SHP77 treated with DMSO at 0.1 percent for 48 hours (cell line): ENCODE measurements at regions not wholly inside any gene's neighbourhood (a gene's known extent, or its start where the extent isn't known, plus 50 kb on each side); places are given as distances from the start of the nearest gene placed in this dataset.
"Not testable (repeated sequence)": the region's sequence is repeated elsewhere in the genome, so short reads cannot be mapped to it uniquely, and the experiment has no call there.

Experiments used
- DNase-seq: peaks from one replicate; lab custom pipeline; 2025; lab: John Stamatoyannopoulos, UW

GRCh38 chr1:81220614-81221071 lies 580.1 kb upstream of the ADGRL2 start:
- DNase-seq, result no peak

DNA sequence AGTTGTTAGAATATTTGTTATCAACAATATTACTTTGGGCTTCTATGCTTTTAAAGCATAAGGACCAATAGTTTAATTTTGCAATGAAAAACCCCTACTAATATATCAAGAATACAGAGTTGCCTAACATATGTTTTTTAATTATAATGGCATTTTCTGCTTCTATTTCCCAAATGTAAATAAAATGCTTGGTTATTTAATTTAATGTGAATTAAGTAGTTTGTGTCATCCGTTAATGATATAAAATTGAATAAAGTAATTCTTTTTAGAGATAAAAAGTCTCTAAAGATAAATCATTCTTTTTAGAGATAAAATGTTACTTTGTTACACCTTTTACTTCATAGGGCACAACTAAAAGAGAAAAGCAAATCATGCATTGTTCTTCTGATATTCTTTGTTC lies 583.7 kb upstream of the ADGRL2 start:
- DNase-seq, result no peak

GRCh38 chr1:81213279-81213678 lies 587.5 kb upstream of the ADGRL2 start:
- DNase-seq, result no peak

DNA sequence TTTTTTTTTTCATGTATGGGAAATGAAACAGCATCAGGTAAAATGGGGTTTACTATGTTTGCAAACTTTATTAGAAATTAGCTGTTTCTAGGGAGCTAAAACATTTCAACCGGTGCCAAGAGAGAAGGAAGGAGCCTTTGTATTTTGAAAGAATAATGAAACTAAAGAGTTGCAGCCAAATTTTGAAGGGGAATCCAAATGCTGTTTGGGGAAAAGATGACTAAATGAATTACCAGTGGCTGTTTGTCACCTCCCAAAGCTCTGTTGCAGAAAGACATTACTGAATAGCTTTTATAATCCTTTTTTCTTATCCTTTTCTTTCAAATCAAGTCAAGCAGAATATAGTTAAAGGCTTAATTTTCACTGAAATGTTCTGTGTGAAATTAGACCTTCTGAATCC lies 591.3 kb upstream of the ADGRL2 start:
- DNase-seq, result no peak

- no peak for DNase-seq
Observed at GRCh38 chr1:81208441-81208840, 592.3 kb upstream of the ADGRL2 start.

DNA sequence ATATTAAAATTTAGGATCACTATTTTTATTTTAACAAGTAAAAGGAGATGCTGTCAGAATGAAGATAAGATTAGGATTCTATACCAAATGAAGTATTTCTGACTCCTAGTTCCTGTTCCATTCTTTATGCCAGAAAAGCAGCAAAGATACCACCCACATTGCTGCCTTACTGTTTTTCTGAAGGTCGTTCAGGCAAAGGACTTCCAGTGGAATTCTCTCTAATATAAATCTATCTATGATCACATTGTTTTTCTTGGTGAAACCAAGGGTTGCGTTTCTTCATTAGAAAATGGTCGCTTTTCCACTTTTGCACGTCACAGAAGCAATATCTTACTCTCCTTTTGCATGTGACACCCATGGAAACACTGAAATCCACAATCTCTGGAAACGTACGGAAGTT lies 594.8 kb upstream of the ADGRL2 start:
- DNase-seq, result no peak

GRCh38 chr1:81201779-81202178 lies 599.0 kb upstream of the ADGRL2 start:
- DNase-seq, result no peak

GRCh38 chr1:81197591-81197990 lies 603.1 kb upstream of the ADGRL2 start:
- no peak for DNase-seq

DNA sequence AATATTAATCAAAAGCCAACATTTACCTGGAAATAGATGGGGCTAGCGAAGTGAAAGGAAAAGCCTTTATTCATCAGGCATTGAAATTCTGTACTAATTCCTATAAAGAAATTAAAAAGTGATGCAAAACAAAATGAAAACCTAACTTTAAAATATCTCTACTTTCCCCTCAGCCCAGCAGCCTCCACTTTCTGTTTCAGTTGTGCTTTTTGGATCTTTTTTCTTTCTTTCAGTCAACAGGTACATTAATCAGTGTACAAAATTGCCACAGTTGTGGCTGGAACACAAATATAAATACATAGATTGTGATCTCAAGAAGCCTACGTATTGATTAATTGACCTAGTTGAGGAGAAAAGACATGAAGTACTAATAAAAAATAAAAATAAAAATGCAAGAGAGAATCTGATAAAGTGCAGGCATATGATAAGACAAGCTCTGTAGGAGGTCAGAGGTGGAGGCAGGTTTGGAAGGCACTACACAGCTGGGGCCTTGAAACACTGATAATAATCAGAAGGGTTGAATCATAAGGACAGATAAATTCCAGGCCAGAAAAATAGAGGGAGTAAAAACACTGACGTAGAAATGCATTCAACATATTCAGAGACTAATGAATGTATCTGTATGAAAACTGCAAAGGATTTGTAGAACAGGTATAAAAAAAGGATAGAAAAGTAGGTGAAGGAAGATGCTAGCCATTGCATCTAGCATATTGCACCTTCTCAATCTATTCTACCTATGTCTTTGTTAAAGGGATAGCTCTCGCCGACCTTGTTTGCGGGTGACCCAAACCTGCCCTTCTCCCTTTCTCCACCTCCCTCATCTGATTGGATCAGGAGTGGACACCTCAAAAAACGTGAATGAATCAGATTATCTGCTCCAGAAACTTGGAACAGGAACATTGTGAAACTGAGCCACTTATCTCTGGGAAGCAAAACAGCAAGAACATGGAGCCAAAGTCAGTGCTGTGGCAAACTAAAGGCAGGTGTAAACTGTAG lies 607.8 kb upstream of the ADGRL2 start:
- DNase-seq, result no peak

GRCh38 chr1:81190003-81190402 lies 610.7 kb upstream of the ADGRL2 start:
- no peak for DNase-seq

DNA sequence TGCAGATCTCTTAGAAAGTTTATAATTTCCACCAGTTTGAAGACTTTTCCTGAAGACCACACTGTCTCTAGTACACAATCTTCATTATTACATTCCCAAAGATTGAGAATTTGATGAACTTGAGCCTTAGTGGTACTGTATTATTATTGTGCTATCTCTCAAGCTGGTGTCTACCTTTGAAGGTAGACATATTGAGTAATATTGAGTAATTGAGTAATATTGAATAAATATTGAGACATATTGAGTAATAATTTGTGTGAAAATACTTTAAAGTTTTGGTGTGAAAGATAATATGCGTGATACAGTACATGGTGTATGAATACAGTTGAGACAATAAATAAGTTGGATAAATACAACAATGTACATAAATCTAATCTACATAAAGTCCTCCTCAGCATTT lies 613.1 kb upstream of the ADGRL2 start:
- DNase-seq, result no peak

- no peak for DNase-seq
Observed at GRCh38 chr1:81186261-81186660, 614.5 kb upstream of the ADGRL2 start.

GRCh38 chr1:81183553-81183952 lies 617.2 kb upstream of the ADGRL2 start:
- no peak for DNase-seq

DNA sequence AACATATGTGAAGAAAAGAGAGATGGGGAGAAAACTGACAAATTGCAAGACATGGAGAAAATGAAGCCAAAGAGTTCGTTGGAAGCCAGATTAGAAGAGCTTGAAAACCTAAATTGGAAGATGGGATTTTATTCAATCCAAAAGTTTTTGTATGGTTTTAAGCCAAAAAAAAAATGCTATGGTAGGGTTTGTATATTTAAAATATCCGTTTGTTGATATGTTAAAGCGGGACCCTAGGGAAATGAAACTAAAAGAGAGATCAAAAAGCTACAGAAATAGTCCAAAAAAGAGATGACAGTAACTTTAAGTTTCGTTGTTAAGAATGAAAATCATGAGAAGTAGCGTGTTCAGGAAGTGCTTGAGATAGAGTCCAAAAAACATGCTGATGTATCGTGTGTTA lies 617.7 kb upstream of the ADGRL2 start:
- DNase-seq, result no peak

GRCh38 chr1:81179242-81179641 lies 621.5 kb upstream of the ADGRL2 start:
- DNase-seq, result no peak

- DNase-seq, result not testable (repeated sequence)
Observed at GRCh38 chr1:81178431-81179093, 622.2 kb upstream of the ADGRL2 start.

GRCh38 chr1:81174811-81175476 lies 625.8 kb upstream of the ADGRL2 start:
- DNase-seq, result no peak

GRCh38 chr1:81174052-81174451 lies 626.7 kb upstream of the ADGRL2 start:
- DNase-seq, result no peak

- no peak for DNase-seq
Observed at GRCh38 chr1:81172483-81172882, 628.3 kb upstream of the ADGRL2 start.

GRCh38 chr1:81170721-81171120 lies 630.0 kb upstream of the ADGRL2 start:
- no peak for DNase-seq

DNA sequence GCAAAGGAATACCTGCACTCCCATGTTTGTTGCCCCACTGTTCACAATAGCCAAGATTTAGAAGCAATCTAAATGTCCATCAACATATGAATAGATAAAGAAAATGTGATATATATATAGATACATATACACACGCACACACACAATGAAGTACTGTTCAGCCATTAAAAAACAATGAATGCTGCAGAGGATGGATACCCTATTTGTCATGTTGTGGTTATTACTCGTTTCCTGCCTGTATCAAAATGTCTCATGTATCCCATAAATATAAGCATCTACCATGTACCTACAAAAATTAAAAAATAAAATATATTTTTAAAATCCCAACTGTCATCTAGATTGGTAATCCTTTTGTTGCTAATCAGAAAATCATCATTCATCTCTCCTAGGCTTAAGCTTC lies 634.8 kb upstream of the ADGRL2 start:
- DNase-seq, result no peak

GRCh38 chr1:81160696-81161095 lies 640.0 kb upstream of the ADGRL2 start:
- DNase-seq, result no peak

DNA sequence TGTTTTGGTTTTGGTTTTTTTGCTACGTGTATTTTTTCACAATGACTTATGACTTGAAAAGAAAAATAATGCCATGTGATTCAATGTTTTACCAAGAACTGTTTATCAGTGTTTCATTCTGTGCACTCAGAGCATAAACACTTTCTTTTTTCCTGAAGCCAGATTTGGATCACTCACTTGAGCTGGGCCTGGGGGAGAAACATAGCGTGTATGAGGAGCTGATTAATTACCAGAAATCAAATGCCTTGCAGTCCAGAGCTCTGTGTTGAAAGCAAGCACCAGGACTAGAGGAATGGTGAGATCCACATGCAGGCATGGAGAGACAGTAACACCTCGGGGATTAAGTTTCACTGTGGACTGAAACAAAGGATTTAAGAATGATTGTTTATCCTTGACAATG lies 642.1 kb upstream of the ADGRL2 start:
- DNase-seq, result no peak
